T-helper 2 cell (primary cell): ENCODE measurements at regions not wholly inside any gene's neighbourhood (a gene's known extent, or its start where the extent isn't known, plus 50 kb on each side); places are given as distances from the start of the nearest gene placed in this dataset.

Experiments
- DNase-seq, 5 experiments: peaks; one replicate each; pipeline versions ENCODE4 v3.0.0 to v3.0.0-alpha.2; 2012 to 2022

- DNase-seq = no peak
These were observed 347.7 kb downstream of the GABRG1 start for GRCh38 chr4:45776146-45776545.

- no peak for DNase-seq
These were observed 352.9 kb downstream of the GABRG1 start for GRCh38 chr4:45770958-45771357.

GRCh38 chr4:45765521-45765920 lies 358.3 kb downstream of the GABRG1 start:
- no peak for DNase-seq

- DNase-seq = no peak
These were observed 371.9 kb downstream of the GABRG1 start for GRCh38 chr4:45751877-45752530.

GRCh38 chr4:45750721-45751120 lies 373.1 kb downstream of the GABRG1 start:
- DNase-seq = no peak

- DNase-seq = no peak
These were observed 378.1 kb downstream of the GABRG1 start for GRCh38 chr4:45745741-45746140.

GRCh38 chr4:45741897-45742296 lies 382.0 kb downstream of the GABRG1 start:
- DNase-seq = no peak

GRCh38 chr4:45732161-45732560 lies 391.7 kb downstream of the GABRG1 start:
- no peak for DNase-seq

GRCh38 chr4:45716093-45716492 lies 407.8 kb downstream of the GABRG1 start:
- no peak for DNase-seq

GRCh38 chr4:45713996-45714395 lies 409.9 kb downstream of the GABRG1 start:
- no peak for DNase-seq

GRCh38 chr4:45701621-45702020 lies 422.2 kb downstream of the GABRG1 start:
- DNase-seq = no peak

- DNase-seq = no peak
These were observed 430.1 kb downstream of the GABRG1 start for GRCh38 chr4:45693746-45694145.

GRCh38 chr4:45692131-45692735 lies 431.6 kb downstream of the GABRG1 start:
- DNase-seq = no peak

GRCh38 chr4:45688341-45688740 lies 435.5 kb downstream of the GABRG1 start:
- no peak for DNase-seq

GRCh38 chr4:45679411-45679810 lies 444.4 kb downstream of the GABRG1 start:
- no peak for DNase-seq

- DNase-seq = no peak
These were observed 455.7 kb downstream of the GABRG1 start for GRCh38 chr4:45668128-45668527.

GRCh38 chr4:45663628-45664081 lies 460.2 kb downstream of the GABRG1 start:
- no peak for DNase-seq

- DNase-seq = no peak
These were observed 460.9 kb downstream of the GABRG1 start for GRCh38 chr4:45663003-45663402.

- no peak for DNase-seq
These were observed 462.0 kb downstream of the GABRG1 start for GRCh38 chr4:45661893-45662292.

- DNase-seq = no peak
These were observed 473.3 kb downstream of the GABRG1 start for GRCh38 chr4:45650545-45650944.

GRCh38 chr4:45648846-45649245 lies 475.0 kb downstream of the GABRG1 start:
- no peak for DNase-seq

GRCh38 chr4:45647823-45648222 lies 476.0 kb downstream of the GABRG1 start:
- DNase-seq = no peak

GRCh38 chr4:45646885-45647590 lies 476.8 kb downstream of the GABRG1 start:
- no peak for DNase-seq

GRCh38 chr4:45640281-45640680 lies 483.6 kb downstream of the GABRG1 start:
- no peak for DNase-seq
